Muscle of leg (tissue), 3 donors: ENCODE measurements at regions not wholly inside any gene's neighbourhood (a gene's known extent, or its start where the extent isn't known, plus 50 kb on each side); places are given as distances from the start of the nearest gene placed in this dataset.
"Not testable (repeated sequence)": the region's sequence is repeated elsewhere in the genome, so short reads cannot be mapped to it uniquely, and the experiment has no call there.

Experiments used
- DNase-seq: peaks from one replicate; pipeline ENCODE4 v3.0.0; 2013
- H3K27ac ChIP-seq: one replicate; pipeline ENCODE4 v1.5.1; 2013; ENCODE audit warnings: mild to moderate bottlenecking, low read length, control low read depth
- H3K27me3 ChIP-seq: one replicate; pipeline ENCODE4 v1.6.1; 2013; ENCODE audit warnings: low read length; ENCODE audit not compliant: control insufficient read depth, insufficient read depth
- H3K36me3 ChIP-seq: one replicate; pipeline ENCODE4 v1.6.1; 2013; ENCODE audit warnings: low read length; ENCODE audit not compliant: control insufficient read depth, insufficient read depth
- H3K4me1 ChIP-seq: one replicate; pipeline ENCODE4 v1.6.1; 2013; ENCODE audit warnings: low read length; ENCODE audit not compliant: control insufficient read depth, insufficient read depth
- H3K4me3 ChIP-seq: one replicate; pipeline ENCODE4 v1.5.1; 2013; ENCODE audit warnings: low read length, control low read depth
- H3K9me3 ChIP-seq: replicated peaks from 2 replicates; pipeline ENCODE4 v1.6.1; 2013; ENCODE audit warnings: low read depth, low read length; ENCODE audit not compliant: control insufficient read depth
- WGBS: methylation state at CpG from one replicate; pipeline ENCODE4 v1.1.5; 2013; ENCODE audit warnings: missing lambda C conversion rate; ENCODE audit not compliant: insufficient coverage; 5-methylcytosine and 5-hydroxymethylcytosine counted together

GRCh38 chr9:74085384-74086037 is 411.6 kb upstream of the RORB start:
- not testable (repeated sequence) for H3K4me1 ChIP-seq, H3K4me3 ChIP-seq, H3K27me3 ChIP-seq, DNase-seq, H3K27ac ChIP-seq, H3K36me3 ChIP-seq, H3K9me3 ChIP-seq
- 80% methylated on average over 2 of the region's 8 CpGs for WGBS

- not testable (repeated sequence) for H3K27ac ChIP-seq, H3K27me3 ChIP-seq, DNase-seq, H3K36me3 ChIP-seq, H3K4me3 ChIP-seq, H3K9me3 ChIP-seq, H3K4me1 ChIP-seq
- WGBS = 74% methylated on average over 2 of the region's 3 CpGs
Measured at GRCh38 chr9:74090921-74091320, 406.2 kb upstream of the RORB start.

- no peaks in the 10 kb centered on the region for H3K36me3 ChIP-seq
- H3K9me3 ChIP-seq = no peaks in the 10 kb centered on the region
- no peak overlapping the region for H3K27ac ChIP-seq
- no peaks in the 10 kb centered on the region for H3K27me3 ChIP-seq
- no peaks in the 10 kb centered on the region for H3K4me1 ChIP-seq
- DNase-seq = no peak
- H3K4me3 ChIP-seq = no peak overlapping the region
- WGBS = no CpG with 5 or more reads among the region's 1 CpG
Measured at GRCh38 chr9:74092491-74092834, 404.7 kb upstream of the RORB start.

- WGBS = no CpG with 5 or more reads among the region's 1 CpG
- not testable (repeated sequence) for H3K27ac ChIP-seq, H3K36me3 ChIP-seq, H3K27me3 ChIP-seq, H3K4me1 ChIP-seq, DNase-seq, H3K9me3 ChIP-seq, H3K4me3 ChIP-seq
Measured at GRCh38 chr9:74094037-74094436, 403.1 kb upstream of the RORB start.

GRCh38 chr9:74094766-74095165 is 402.4 kb upstream of the RORB start:
- Histone ChIP-seq H3K4me3 (no peak overlapping the region), H3K9me3 (no peaks in the 10 kb centered on the region), H3K27ac (no peak overlapping the region), H3K27me3 (no peaks in the 10 kb centered on the region), H3K36me3 (no peaks in the 10 kb centered on the region), H3K4me1 (no peaks in the 10 kb centered on the region)
- no peak for DNase-seq
- WGBS = no CpG with 5 or more reads among the region's 1 CpG

- H3K27ac ChIP-seq = no peak overlapping the region
- H3K36me3 ChIP-seq = no peaks in the 10 kb centered on the region
- no peak for DNase-seq
- no peaks in the 10 kb centered on the region for H3K9me3 ChIP-seq
- no CpG with 5 or more reads among the region's 2 CpGs for WGBS
- no peaks in the 10 kb centered on the region for H3K27me3 ChIP-seq
- H3K4me3 ChIP-seq = no peak overlapping the region
- H3K4me1 ChIP-seq = no peaks in the 10 kb centered on the region
Measured at GRCh38 chr9:74095925-74096324, 401.2 kb upstream of the RORB start.

- Histone ChIP-seq H3K4me3 (no peak overlapping the region), H3K4me1 (no peaks in the 10 kb centered on the region), H3K27ac (no peak overlapping the region), H3K36me3 (no peaks in the 10 kb centered on the region), H3K9me3 (no peaks in the 10 kb centered on the region), H3K27me3 (no peaks in the 10 kb centered on the region)
- no CpG with 5 or more reads among the region's 2 CpGs for WGBS
- DNase-seq = no peak
Measured at GRCh38 chr9:74096420-74096819, 400.7 kb upstream of the RORB start.

GRCh38 chr9:74100042-74100441 is 397.1 kb upstream of the RORB start:
- WGBS = no CpG with 5 or more reads among the region's 1 CpG

GRCh38 chr9:74102148-74102547 is 395.0 kb upstream of the RORB start:
- H3K27ac ChIP-seq, DNase-seq, H3K36me3 ChIP-seq, H3K4me1 ChIP-seq, H3K9me3 ChIP-seq, H3K4me3 ChIP-seq, H3K27me3 ChIP-seq: not testable (repeated sequence)
- no CpG with 5 or more reads among the region's 1 CpG for WGBS

More at GRCh38 chr9:74100042-74100441, 397.1 kb upstream of the RORB start:
- Histone ChIP-seq H3K27ac (no peak overlapping the region), H3K4me1 (no peaks in the 10 kb centered on the region), H3K36me3 (no peaks in the 10 kb centered on the region), H3K4me3 (no peak overlapping the region), H3K27me3 (no peaks in the 10 kb centered on the region), H3K9me3 (no peaks in the 10 kb centered on the region)
- no peak for DNase-seq

- Histone ChIP-seq H3K36me3 (no peaks in the 10 kb centered on the region), H3K9me3 (no peaks in the 10 kb centered on the region), H3K27me3 (no peaks in the 10 kb centered on the region), H3K27ac (no peak overlapping the region), H3K4me3 (no peak overlapping the region), H3K4me1 (no peaks in the 10 kb centered on the region)
- DNase-seq = no peak
- no CpG with 5 or more reads among the region's 1 CpG for WGBS
Measured at GRCh38 chr9:74102702-74103101, 394.4 kb upstream of the RORB start.

- no CpG with 5 or more reads among the region's 1 CpG for WGBS
- H3K27me3 ChIP-seq = no peaks in the 10 kb centered on the region
- H3K9me3 ChIP-seq = no peaks in the 10 kb centered on the region
Measured at GRCh38 chr9:74107692-74108091, 389.4 kb upstream of the RORB start.

More at GRCh38 chr9:74107692-74108091, 389.4 kb upstream of the RORB start:
- DNase-seq = no peak
- Histone ChIP-seq H3K36me3 (no peaks in the 10 kb centered on the region), H3K27ac (no peak overlapping the region), H3K4me3 (no peak overlapping the region), H3K4me1 (no peaks in the 10 kb centered on the region)
